ENCODE measurements at regions not wholly inside any gene's neighbourhood (a gene's known extent, or its start where the extent isn't known, plus 50 kb on each side); places are given as distances from the start of the nearest gene placed in this dataset.

DNA sequence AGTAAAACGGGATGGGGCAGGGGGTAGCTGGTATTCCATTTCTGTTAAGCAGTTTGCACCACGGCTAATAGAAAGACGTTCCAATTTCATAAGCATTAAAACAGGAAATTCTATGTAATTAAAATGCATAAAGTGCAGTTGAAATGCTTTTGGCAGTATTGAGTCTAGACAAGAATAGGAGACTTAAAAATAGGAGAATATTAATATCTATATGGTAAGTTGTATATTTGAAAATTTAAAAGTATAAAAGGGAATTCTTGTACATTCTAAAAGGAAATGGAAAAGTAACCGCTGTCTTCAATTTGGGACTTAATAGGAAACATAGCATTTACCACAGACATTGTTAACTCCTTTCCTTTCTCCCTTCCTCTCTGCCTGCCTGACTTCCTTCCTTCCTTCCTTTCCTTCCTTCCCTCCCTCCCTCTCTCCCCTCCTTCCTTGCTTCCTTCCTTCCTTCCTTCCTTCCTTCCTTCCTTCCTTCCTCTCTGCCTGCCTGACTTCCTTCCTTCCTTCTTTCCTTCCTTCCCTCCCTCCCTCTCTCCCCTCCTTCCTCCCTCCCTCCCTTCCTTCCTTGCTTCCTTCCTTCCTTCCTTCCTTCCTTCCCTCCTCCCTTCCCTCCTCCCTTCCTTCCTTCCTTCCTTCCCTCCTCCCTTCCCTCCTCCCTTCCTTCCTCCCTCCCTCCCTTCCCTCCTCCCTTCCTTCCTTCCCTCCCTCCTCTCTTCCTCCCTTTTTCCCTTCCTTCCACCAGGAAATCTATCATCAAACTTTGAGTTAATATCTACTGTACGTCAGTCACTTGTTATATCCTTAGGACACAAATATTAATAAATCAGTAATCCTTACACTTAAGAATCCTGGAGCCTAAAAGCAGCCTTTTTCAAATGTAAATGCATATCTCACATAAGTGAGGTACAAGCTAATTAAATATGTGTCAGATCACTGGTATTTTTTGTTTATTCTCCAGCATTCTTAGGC, 1049.3 kb downstream of the GALC start:
- H3K4me3 Mint-ChIP-seq (ENCODE audit: low read depth), result no peak overlapping the region
- no peak overlapping the region for H3K27ac Mint-ChIP-seq
- H3K4me1 Mint-ChIP-seq (ENCODE audit: low read depth), result peaks cover 4% of the 10 kb centered on the region
- no peaks in the 10 kb centered on the region for H3K27me3 Mint-ChIP-seq
- no peaks in the 10 kb centered on the region for H3K36me3 Mint-ChIP-seq (ENCODE audit: insufficient read depth)
- TF ChIP-seq, protein P1, sequence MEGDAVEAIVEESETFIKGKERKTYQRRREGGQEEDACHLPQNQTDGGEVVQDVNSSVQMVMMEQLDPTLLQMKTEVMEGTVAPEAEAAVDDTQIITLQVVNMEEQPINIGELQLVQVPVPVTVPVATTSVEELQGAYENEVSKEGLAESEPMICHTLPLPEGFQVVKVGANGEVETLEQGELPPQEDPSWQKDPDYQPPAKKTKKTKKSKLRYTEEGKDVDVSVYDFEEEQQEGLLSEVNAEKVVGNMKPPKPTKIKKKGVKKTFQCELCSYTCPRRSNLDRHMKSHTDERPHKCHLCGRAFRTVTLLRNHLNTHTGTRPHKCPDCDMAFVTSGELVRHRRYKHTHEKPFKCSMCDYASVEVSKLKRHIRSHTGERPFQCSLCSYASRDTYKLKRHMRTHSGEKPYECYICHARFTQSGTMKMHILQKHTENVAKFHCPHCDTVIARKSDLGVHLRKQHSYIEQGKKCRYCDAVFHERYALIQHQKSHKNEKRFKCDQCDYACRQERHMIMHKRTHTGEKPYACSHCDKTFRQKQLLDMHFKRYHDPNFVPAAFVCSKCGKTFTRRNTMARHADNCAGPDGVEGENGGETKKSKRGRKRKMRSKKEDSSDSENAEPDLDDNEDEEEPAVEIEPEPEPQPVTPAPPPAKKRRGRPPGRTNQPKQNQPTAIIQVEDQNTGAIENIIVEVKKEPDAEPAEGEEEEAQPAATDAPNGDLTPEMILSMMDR (IDR thresholded peaks at IDR 0.05; ENCODE audit: unreplicated experiment), result no peak
- H3K9me3 Mint-ChIP-seq (ENCODE audit: low read depth), result no peaks in the 10 kb centered on the region
- DNase-seq (ENCODE audit: low spot score, unreplicated experiment), result no peak

DNA sequence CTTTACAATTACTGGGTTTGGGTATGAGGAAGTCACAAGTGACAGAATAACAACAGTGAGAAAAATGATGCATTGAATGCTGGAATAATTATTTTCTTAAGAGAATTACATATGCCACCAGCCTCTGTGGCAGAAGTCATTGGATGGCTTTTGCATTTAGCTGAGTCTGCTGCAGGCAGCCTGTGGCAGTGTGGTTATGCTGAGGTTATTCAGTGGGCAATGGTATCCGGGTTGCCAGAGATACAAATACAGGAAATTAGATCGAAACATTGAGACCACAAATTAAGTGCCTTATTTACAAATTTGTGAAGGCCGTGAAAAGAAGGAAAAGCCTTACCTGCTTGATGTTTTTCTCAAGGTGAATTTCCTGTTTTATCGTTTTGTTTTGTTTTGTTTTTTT, 1050.0 kb downstream of the GALC start:
- H3K9me3 Mint-ChIP-seq (ENCODE audit: low read depth), result no peaks in the 10 kb centered on the region
- peaks cover 12% of the 10 kb centered on the region for H3K4me1 Mint-ChIP-seq (ENCODE audit: low read depth)
- no peaks in the 10 kb centered on the region for H3K27me3 Mint-ChIP-seq
- H3K36me3 Mint-ChIP-seq (ENCODE audit: insufficient read depth), result no peaks in the 10 kb centered on the region
- DNase-seq (ENCODE audit: low spot score, unreplicated experiment), result no peak
- peak overlapping the region; percentile 45 for H3K27ac Mint-ChIP-seq
- TF ChIP-seq, protein P1 (IDR thresholded peaks at IDR 0.05; ENCODE audit: unreplicated experiment), result no peak
- H3K4me3 Mint-ChIP-seq (ENCODE audit: low read depth), result no peak overlapping the region

DNA sequence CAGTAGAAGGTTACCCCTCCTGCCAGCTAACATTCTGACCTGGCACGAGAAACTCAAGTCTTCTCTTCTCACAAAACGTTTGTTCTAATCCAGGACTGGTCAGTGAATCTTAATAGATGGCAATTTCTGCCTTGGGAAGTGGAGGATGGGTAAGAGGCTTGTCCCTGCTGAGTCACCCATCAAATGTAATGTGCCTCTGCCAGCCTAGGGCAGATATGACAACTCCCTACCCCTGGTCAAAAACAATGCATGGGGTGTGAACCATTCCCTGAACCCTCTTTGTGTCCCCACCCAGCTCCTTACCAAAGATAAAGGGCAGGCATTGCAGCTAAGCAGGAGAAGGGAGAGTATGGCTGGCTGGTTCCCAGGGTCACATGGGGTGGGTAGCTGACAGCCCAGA, 1052.9 kb downstream of the GALC start:
- DNase-seq (ENCODE audit: low spot score, unreplicated experiment), result no peak
- no peaks in the 10 kb centered on the region for H3K9me3 Mint-ChIP-seq (ENCODE audit: low read depth)
- H3K4me3 Mint-ChIP-seq (ENCODE audit: low read depth), result no peak overlapping the region
- peaks cover 17% of the 10 kb centered on the region for H3K4me1 Mint-ChIP-seq (ENCODE audit: low read depth)
- no peaks in the 10 kb centered on the region for H3K27me3 Mint-ChIP-seq
- H3K27ac Mint-ChIP-seq, result no peak overlapping the region
- H3K36me3 Mint-ChIP-seq (ENCODE audit: insufficient read depth), result no peaks in the 10 kb centered on the region
- TF ChIP-seq, protein P1 (IDR thresholded peaks at IDR 0.05; ENCODE audit: unreplicated experiment), result no peak

DNA sequence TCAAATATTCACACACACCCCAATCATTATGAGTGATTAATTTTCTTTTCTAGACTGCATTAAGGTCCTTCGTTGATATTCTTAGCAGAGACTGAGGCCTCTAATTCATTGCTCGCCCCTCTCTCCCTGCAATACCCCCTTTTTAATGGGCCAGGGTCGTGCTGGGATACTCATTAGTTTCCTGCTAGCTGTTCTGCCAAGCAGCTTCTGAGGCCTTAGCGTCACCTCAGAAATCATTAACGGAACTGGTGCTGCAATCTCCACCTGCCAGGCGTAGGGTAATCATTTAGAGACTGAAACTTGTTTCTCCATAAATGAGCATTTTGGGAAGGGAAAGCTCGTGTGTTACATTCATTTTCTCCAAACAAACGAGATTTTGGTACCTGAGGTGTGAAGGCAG, 1054.7 kb downstream of the GALC start:
- TF ChIP-seq, protein P1 (IDR thresholded peaks at IDR 0.05; ENCODE audit: unreplicated experiment), result no peak
- no peak for DNase-seq (ENCODE audit: low spot score, unreplicated experiment)
- Mint-ChIP-seq H3K27ac (peak overlapping the region; percentile 93), H3K27me3 (no peaks in the 10 kb centered on the region), H3K9me3 (ENCODE audit: low read depth) (no peaks in the 10 kb centered on the region), H3K4me1 (ENCODE audit: low read depth) (peaks cover 19% of the 10 kb centered on the region), H3K36me3 (ENCODE audit: insufficient read depth) (no peaks in the 10 kb centered on the region), H3K4me3 (ENCODE audit: low read depth) (no peak overlapping the region)

DNA sequence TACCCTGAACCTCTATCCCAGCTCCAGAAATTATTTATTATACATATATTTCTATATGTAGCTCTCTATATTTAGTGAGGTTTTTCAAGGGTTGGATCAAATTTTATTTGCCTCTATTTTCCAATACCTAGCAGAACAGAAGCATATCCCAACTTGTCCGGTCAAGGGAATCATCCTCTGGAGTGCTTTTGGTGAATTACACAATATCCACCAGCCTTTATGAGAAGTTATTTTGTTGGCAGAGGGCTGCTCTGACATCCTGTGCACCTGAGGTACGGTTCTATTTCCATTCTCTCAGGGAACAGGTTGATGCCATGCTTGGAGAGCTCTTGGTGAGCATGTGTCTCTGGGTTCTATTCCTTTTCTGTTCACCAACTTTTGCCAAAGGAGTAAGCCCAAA, 1056.4 kb downstream of the GALC start:
- DNase-seq (ENCODE audit: low spot score, unreplicated experiment), result no peak
- no peaks in the 10 kb centered on the region for H3K9me3 Mint-ChIP-seq (ENCODE audit: low read depth)
- H3K4me3 Mint-ChIP-seq (ENCODE audit: low read depth), result no peak overlapping the region
- H3K27ac Mint-ChIP-seq, result no peak overlapping the region
- TF ChIP-seq, protein P1 (IDR thresholded peaks at IDR 0.05; ENCODE audit: unreplicated experiment), result no peak
- H3K27me3 Mint-ChIP-seq, result no peaks in the 10 kb centered on the region
- H3K36me3 Mint-ChIP-seq (ENCODE audit: insufficient read depth), result no peaks in the 10 kb centered on the region
- H3K4me1 Mint-ChIP-seq (ENCODE audit: low read depth), result peaks cover 19% of the 10 kb centered on the region
